ENCODE measurements at regions not wholly inside any gene's neighbourhood (a gene's known extent, or its start where the extent isn't known, plus 50 kb on each side); places are given as distances from the start of the nearest gene placed in this dataset.

DNA sequence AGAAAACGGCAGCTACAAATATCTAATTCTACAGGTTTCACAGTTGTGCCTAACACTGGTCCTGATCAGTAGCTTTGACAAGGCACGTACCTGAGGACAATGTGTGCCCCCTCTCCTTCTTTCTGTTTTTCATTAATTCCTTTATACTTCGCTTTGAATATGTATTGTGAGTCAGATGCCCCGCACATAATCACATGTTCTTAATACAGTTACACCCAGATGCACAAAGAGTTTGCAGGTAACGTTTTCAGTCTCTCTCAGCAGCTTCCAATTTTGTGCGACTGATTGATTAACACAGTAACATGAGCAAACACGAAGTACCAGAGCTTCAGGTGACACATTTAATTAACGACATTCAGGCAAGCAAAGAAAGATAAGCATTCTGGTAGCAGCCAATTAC lies 209.8 kb upstream of the ZPLD1 start:
- Histone ChIP-seq H3K4me2 (ENCODE audit: insufficient read depth, low read length) (no peak overlapping the region), H3K79me2 (ENCODE audit: insufficient read depth, low read length) (no peaks in the 10 kb centered on the region), H3K36me3 (ENCODE audit: insufficient read depth, low read length) (no peaks in the 10 kb centered on the region), H4K20me1 (ENCODE audit: insufficient read depth, low read length) (no peaks in the 10 kb centered on the region), H3K4me1 (ENCODE audit: insufficient read depth, low read length) (peaks cover 4% of the 10 kb centered on the region; the same call in 1 of the 2 replicates), H3K9ac (ENCODE audit: low read depth, low read length) (no peak overlapping the region), H3K4me3 (ENCODE audit: low read depth in 1 of 2, low read length in 2 of 2) (no peak overlapping the region), H3K27me3 (ENCODE audit: insufficient read depth, low read length, poor library complexity) (peaks cover 4% of the 10 kb centered on the region), H3K9me3 (ENCODE audit: insufficient read depth, low read length, severe bottlenecking) (no peaks in the 10 kb centered on the region), H2AFZ (ENCODE audit: low read depth, low read length) (no peak overlapping the region), H3K27ac (ENCODE audit: low read length) (no peak overlapping the region)
- ATAC-seq (ENCODE audit: insufficient read depth, low read depth) = no peak
- DNase-seq = no peak
- TF ChIP-seq, protein P1, sequence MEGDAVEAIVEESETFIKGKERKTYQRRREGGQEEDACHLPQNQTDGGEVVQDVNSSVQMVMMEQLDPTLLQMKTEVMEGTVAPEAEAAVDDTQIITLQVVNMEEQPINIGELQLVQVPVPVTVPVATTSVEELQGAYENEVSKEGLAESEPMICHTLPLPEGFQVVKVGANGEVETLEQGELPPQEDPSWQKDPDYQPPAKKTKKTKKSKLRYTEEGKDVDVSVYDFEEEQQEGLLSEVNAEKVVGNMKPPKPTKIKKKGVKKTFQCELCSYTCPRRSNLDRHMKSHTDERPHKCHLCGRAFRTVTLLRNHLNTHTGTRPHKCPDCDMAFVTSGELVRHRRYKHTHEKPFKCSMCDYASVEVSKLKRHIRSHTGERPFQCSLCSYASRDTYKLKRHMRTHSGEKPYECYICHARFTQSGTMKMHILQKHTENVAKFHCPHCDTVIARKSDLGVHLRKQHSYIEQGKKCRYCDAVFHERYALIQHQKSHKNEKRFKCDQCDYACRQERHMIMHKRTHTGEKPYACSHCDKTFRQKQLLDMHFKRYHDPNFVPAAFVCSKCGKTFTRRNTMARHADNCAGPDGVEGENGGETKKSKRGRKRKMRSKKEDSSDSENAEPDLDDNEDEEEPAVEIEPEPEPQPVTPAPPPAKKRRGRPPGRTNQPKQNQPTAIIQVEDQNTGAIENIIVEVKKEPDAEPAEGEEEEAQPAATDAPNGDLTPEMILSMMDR (IDR thresholded peaks at IDR 0.05; ENCODE audit: borderline replicate concordance, extremely low read depth, low read length, poor library complexity, severe bottlenecking) = no peak
- no peak for TF ChIP-seq EZH2 (IDR thresholded peaks at IDR 0.05; ENCODE audit: borderline replicate concordance, low read depth, low read length, severe bottlenecking)

DNA sequence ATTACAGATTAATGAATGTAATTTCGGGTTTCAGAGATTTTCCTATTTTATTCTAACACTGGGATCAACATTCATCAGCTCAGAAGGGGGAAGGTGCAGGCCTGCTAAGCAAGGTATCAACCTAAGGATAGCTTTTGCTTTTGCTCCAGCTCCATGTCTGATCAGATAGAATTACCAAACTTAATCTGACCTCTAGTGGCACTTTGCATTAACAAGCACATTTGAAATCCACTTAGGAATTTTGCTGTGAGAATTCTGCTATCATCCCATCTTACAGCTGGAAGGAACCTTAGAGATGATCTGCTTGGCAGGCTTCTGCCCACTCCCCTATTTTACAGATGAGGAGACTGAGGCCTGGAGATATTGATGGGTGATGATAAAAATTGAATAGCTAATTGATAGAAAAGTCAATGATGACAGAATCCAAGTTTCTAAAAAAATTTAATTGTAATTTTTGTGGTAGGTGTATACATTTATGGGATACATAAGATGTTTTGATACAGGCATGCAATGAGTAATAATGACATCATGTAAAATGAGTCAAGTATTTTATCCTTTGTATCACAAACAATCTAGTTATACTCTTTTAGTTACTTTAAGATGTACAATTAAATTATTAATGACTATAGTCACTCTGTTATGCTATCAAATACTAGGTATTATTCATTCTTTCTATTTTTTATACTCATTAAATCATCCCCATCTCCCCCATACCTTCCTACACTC lies 209.2 kb upstream of the ZPLD1 start:
- H3K4me2 ChIP-seq (ENCODE audit: insufficient read depth, low read length) = no peak overlapping the region
- H3K36me3 ChIP-seq (ENCODE audit: insufficient read depth, low read length) = no peaks in the 10 kb centered on the region
- H3K4me3 ChIP-seq (ENCODE audit: low read depth in 1 of 2, low read length in 2 of 2) = no peak overlapping the region
- H3K9ac ChIP-seq (ENCODE audit: low read depth, low read length) = no peak overlapping the region
- no peaks in the 10 kb centered on the region for H3K79me2 ChIP-seq (ENCODE audit: insufficient read depth, low read length)
- H3K27ac ChIP-seq (ENCODE audit: low read length) = no peak overlapping the region
- peaks cover 4% of the 10 kb centered on the region for H3K27me3 ChIP-seq (ENCODE audit: insufficient read depth, low read length, poor library complexity)
- H3K4me1 ChIP-seq (ENCODE audit: insufficient read depth, low read length) = peaks cover 8% of the 10 kb centered on the region; the same call in 1 of the 2 replicates
- no peaks in the 10 kb centered on the region for H4K20me1 ChIP-seq (ENCODE audit: insufficient read depth, low read length)
- H2AFZ ChIP-seq (ENCODE audit: low read depth, low read length) = no peak overlapping the region
- ATAC-seq (ENCODE audit: insufficient read depth, low read depth) = no peak
- H3K9me3 ChIP-seq (ENCODE audit: insufficient read depth, low read length, severe bottlenecking) = no peaks in the 10 kb centered on the region
- DNase-seq = no peak
- no peak for TF ChIP-seq EZH2 (IDR thresholded peaks at IDR 0.05; ENCODE audit: borderline replicate concordance, low read depth, low read length, severe bottlenecking)
- TF ChIP-seq, protein P1 (IDR thresholded peaks at IDR 0.05; ENCODE audit: borderline replicate concordance, extremely low read depth, low read length, poor library complexity, severe bottlenecking) = peak; percentile 54

GRCh38 chr3:102226463-102226862 lies 208.4 kb upstream of the ZPLD1 start:
- Histone ChIP-seq H3K36me3 (ENCODE audit: insufficient read depth, low read length) (no peaks in the 10 kb centered on the region), H3K79me2 (ENCODE audit: insufficient read depth, low read length) (no peaks in the 10 kb centered on the region), H4K20me1 (ENCODE audit: insufficient read depth, low read length) (no peaks in the 10 kb centered on the region), H3K27me3 (ENCODE audit: insufficient read depth, low read length, poor library complexity) (peaks cover 4% of the 10 kb centered on the region), H3K4me2 (ENCODE audit: insufficient read depth, low read length) (no peak overlapping the region), H3K27ac (ENCODE audit: low read length) (no peak overlapping the region), H3K9me3 (ENCODE audit: insufficient read depth, low read length, severe bottlenecking) (no peaks in the 10 kb centered on the region), H3K4me3 (ENCODE audit: low read depth in 1 of 2, low read length in 2 of 2) (no peak overlapping the region), H2AFZ (ENCODE audit: low read depth, low read length) (no peak overlapping the region), H3K4me1 (ENCODE audit: insufficient read depth, low read length) (peaks cover 8% of the 10 kb centered on the region; the same call in 1 of the 2 replicates), H3K9ac (ENCODE audit: low read depth, low read length) (no peak overlapping the region)
- ATAC-seq (ENCODE audit: insufficient read depth, low read depth) (no peak), DNase-seq (no peak)
- TF ChIP-seq, protein P1 (IDR thresholded peaks at IDR 0.05; ENCODE audit: borderline replicate concordance, extremely low read depth, low read length, poor library complexity, severe bottlenecking) = no peak
- TF ChIP-seq EZH2 (IDR thresholded peaks at IDR 0.05; ENCODE audit: borderline replicate concordance, low read depth, low read length, severe bottlenecking) = no peak

Measured in DND-41 (cell line).